CD4-positive, alpha-beta T cell treated with Interleukin-6 for 4 hours (primary cell): ENCODE measurements at regions not wholly inside any gene's neighbourhood (a gene's known extent, or its start where the extent isn't known, plus 50 kb on each side); places are given as distances from the start of the nearest gene placed in this dataset.

Experiments
- DNase-seq: peaks from one replicate; pipeline ENCODE4 v3.0.0-alpha.2; 2020; ENCODE audit warnings: mixed read lengths

GRCh38 chr11:64501500-64502427 is 54.0 kb upstream of the SLC22A11 start:
- no peak for DNase-seq

- no peak for DNase-seq
Observed at GRCh38 chr11:64502634-64503033, 53.1 kb upstream of the SLC22A11 start.

- no peak for DNase-seq
Observed at GRCh38 chr11:64503186-64503753, 52.5 kb upstream of the SLC22A11 start.

GRCh38 chr11:64504999-64505398 is 50.7 kb upstream of the SLC22A11 start:
- no peak for DNase-seq
